ENCODE measurements at regions not wholly inside any gene's neighbourhood (a gene's known extent, or its start where the extent isn't known, plus 50 kb on each side); places are given as distances from the start of the nearest gene placed in this dataset.

- TF ChIP-seq, protein P1, sequence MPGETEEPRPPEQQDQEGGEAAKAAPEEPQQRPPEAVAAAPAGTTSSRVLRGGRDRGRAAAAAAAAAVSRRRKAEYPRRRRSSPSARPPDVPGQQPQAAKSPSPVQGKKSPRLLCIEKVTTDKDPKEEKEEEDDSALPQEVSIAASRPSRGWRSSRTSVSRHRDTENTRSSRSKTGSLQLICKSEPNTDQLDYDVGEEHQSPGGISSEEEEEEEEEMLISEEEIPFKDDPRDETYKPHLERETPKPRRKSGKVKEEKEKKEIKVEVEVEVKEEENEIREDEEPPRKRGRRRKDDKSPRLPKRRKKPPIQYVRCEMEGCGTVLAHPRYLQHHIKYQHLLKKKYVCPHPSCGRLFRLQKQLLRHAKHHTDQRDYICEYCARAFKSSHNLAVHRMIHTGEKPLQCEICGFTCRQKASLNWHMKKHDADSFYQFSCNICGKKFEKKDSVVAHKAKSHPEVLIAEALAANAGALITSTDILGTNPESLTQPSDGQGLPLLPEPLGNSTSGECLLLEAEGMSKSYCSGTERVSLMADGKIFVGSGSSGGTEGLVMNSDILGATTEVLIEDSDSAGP (CRISPR knock-in tag; IDR thresholded peaks at IDR 0.05; ENCODE audit: borderline replicate concordance): no peak
Measured at GRCh38 chr9:108017671-108018070, 528.1 kb upstream of the KLF4 start (continued).

DNA sequence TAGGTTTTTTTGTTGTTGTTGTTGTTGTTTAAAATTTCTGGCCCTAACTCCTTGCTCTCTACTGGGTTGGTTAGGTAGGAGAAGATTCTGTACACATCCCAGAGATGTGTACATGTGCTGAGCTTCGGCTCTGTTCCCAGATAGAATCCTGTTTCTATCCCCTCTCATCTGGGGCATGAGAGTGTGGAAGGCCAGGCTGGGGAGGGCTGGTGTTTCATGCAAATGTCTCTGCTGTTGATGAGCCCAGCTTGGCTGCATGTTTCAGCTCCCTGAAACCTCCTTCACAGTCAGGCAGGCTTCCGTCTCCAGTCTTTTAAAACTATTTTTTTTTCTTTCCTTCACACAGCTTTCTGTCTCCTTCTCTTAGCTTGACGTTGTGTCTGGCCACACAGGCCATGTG is 526.9 kb upstream of the KLF4 start:
- DNase-seq (ENCODE audit: low spot score) (no peak), ATAC-seq (no peak), FAIRE-seq (no peak)
- intact Hi-C loops (cut with micrococcal nuclease; ENCODE audit: unreplicated experiment) (no loop called here), in situ Hi-C loops (cut with HindIII; ENCODE audit: extremely low pct_ligation_motif_present, low pct_unique_long_range_greater_than_20kb) (no loop called here)
- POLR2A ChIA-PET: no interaction called here
- no TSS peak for BruUV-seq (replicated peaks)
- no peak overlapping the region for H3K9ac ChIP-seq (ENCODE audit: insufficient read depth, low read depth, low read length)
- no peak overlapping the region for H3K4me2 ChIP-seq (ENCODE audit: low read depth, low read length)
- no peaks in the 10 kb centered on the region for H3K79me2 ChIP-seq (ENCODE audit: insufficient read depth, low read length)
- 23% methylated on average over 3 of the region's 3 CpGs for WGBS (ENCODE audit: low lambda C conversion rate)
- H3K9me3 ChIP-seq (ENCODE audit: low read length): no peaks in the 10 kb centered on the region
- no peak overlapping the region for H3K4me3 ChIP-seq (replicated peaks in 1 of 3; ENCODE audit: insufficient read depth in 1 of 3, low read depth in 2 of 3, low read length in 3 of 3)
- no peaks in the 10 kb centered on the region for H3K4me1 ChIP-seq (ENCODE audit: insufficient read depth, low read length)
- no peaks in the 10 kb centered on the region for H3K27me3 ChIP-seq (ENCODE audit: control insufficient read depth in 1 of 2, insufficient read depth in 2 of 2, low read length in 2 of 2)
- H3K36me3 ChIP-seq (replicated peaks in 1 of 2; ENCODE audit: control insufficient read depth in 1 of 2, insufficient read depth in 2 of 2, low read length in 2 of 2): no peaks in the 10 kb centered on the region
- no peak overlapping the region for H2AFZ ChIP-seq (ENCODE audit: low read length)
- H3K27ac ChIP-seq (ENCODE audit: extremely low read length, insufficient read depth, low read length): no peak overlapping the region
- CTCF ChIA-PET (ENCODE audit: low intra/inter-chr PET ratio, low total read pairs): no interaction called here
- no peaks in the 10 kb centered on the region for H4K20me1 ChIP-seq (ENCODE audit: insufficient read depth, low read length)
- TF ChIP-seq CCAR2 (optimal IDR thresholded peaks at IDR 0.05; ENCODE audit: low read depth, low read length) (no peak), ZFP62 (CRISPR knock-in tag; IDR thresholded peaks at IDR 0.05) (no peak), HNRNPH1 (optimal IDR thresholded peaks at IDR 0.05; ENCODE audit: low read depth, low read length) (no peak), NPAS2 (CRISPR knock-in tag; IDR thresholded peaks at IDR 0.05; ENCODE audit: borderline replicate concordance) (no peak), AGO2 (optimal IDR thresholded peaks at IDR 0.05; ENCODE audit: low read depth, low read length) (no peak), NFE2 (CRISPR knock-in tag; IDR thresholded peaks at IDR 0.05) (no peak), GTF2F1 (IDR thresholded peaks at IDR 0.05; ENCODE audit: low read length) (no peak), ZNF780A (CRISPR knock-in tag; IDR thresholded peaks at IDR 0.05) (no peak), ZNF446 (CRISPR knock-in tag; IDR thresholded peaks at IDR 0.05) (no peak)
- TF ChIP-seq, protein P2, sequence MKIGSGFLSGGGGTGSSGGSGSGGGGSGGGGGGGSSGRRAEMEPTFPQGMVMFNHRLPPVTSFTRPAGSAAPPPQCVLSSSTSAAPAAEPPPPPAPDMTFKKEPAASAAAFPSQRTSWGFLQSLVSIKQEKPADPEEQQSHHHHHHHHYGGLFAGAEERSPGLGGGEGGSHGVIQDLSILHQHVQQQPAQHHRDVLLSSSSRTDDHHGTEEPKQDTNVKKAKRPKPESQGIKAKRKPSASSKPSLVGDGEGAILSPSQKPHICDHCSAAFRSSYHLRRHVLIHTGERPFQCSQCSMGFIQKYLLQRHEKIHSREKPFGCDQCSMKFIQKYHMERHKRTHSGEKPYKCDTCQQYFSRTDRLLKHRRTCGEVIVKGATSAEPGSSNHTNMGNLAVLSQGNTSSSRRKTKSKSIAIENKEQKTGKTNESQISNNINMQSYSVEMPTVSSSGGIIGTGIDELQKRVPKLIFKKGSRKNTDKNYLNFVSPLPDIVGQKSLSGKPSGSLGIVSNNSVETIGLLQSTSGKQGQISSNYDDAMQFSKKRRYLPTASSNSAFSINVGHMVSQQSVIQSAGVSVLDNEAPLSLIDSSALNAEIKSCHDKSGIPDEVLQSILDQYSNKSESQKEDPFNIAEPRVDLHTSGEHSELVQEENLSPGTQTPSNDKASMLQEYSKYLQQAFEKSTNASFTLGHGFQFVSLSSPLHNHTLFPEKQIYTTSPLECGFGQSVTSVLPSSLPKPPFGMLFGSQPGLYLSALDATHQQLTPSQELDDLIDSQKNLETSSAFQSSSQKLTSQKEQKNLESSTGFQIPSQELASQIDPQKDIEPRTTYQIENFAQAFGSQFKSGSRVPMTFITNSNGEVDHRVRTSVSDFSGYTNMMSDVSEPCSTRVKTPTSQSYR (CRISPR knock-in tag; IDR thresholded peaks at IDR 0.05; ENCODE audit: borderline replicate concordance): no peak

All from HepG2 (cell line).